Ovary (tissue), 3 donors: ENCODE measurements at regions not wholly inside any gene's neighbourhood (a gene's known extent, or its start where the extent isn't known, plus 50 kb on each side); places are given as distances from the start of the nearest gene placed in this dataset.
"Not testable (repeated sequence)": the region's sequence is repeated elsewhere in the genome, so short reads cannot be mapped to it uniquely, and the experiment has no call there.

Experiments
- CTCF ChIP-seq, 3 donors: fragments of 450-650 bp in 2 of 3; fragments of 200-600 bp in 1 of 3; IDR thresholded peaks; one replicate each; pipeline versions ENCODE4 v1.5.1 to v1.8.0; 2016 to 2022; ENCODE audit warnings: antibody characterized with exemption in 3 of 3, mild to moderate bottlenecking in 1 of 3
- POLR2A ChIP-seq: fragments of 450-650 bp; IDR thresholded peaks from one replicate; pipeline ENCODE4 v1.6.1; 2017; ENCODE audit warnings: antibody characterized with exemption, mild to moderate bottlenecking, moderate library complexity
- donor health status: DM: no; HTN: no; CAD: no.

- not testable (repeated sequence) for TF ChIP-seq CTCF (IDR thresholded peaks at IDR 0.05); POLR2A
Observed at GRCh38 chr4:82274700-82275099, 99.1 kb downstream of the HNRNPD start.
